Adrenal gland (tissue), 5 donors: ENCODE measurements at regions not wholly inside any gene's neighbourhood (a gene's known extent, or its start where the extent isn't known, plus 50 kb on each side); places are given as distances from the start of the nearest gene placed in this dataset.

ENCODE experiments used
- POLR2A ChIP-seq, 2 donors: fragments of 450-650 bp; IDR thresholded peaks; one replicate each; pipeline ENCODE4 v1.6.1; 2017; ENCODE audit warnings: antibody characterized with exemption in 2 of 2, mild to moderate bottlenecking in 2 of 2, moderate library complexity in 1 of 2
- TF ChIP-seq, protein P1 (sequence below), 6 experiments: fragments of 450-650 bp in 4 of 6; fragments of 200-600 bp in 2 of 6; sonication (generic) in 1 of 6; IDR thresholded peaks; 1 replicate in 5 of 6; 2 replicates in 1 of 6; pipeline versions ENCODE4 v1.5.1 to v1.8.0; 2016 to 2021; ENCODE audit warnings: antibody characterized with exemption in 6 of 6, mild to moderate bottlenecking in 2 of 6, moderate library complexity in 1 of 6
- donor health status: DM: no; HTN: no; CAD: no.

DNA sequence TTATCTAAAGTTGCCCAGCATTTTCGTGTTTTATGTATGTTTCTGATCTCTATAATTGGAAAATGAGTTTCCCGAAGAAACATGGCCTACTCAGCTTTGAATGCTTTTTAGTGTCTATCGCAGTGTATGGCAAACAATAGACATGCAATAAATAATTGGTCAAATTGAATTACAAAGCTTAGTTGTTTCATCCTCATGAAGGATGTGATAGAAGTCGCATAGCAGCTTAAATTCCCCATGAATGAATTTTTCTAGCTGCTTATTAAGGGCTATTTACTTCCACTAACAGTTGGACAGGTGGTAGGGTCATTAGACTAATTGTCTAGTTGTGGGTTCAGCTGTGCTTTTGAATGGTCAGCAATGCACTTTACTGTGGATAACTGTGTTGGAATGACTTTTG lies 467.3 kb upstream of the MBL2 start:
- TF ChIP-seq, protein P1, sequence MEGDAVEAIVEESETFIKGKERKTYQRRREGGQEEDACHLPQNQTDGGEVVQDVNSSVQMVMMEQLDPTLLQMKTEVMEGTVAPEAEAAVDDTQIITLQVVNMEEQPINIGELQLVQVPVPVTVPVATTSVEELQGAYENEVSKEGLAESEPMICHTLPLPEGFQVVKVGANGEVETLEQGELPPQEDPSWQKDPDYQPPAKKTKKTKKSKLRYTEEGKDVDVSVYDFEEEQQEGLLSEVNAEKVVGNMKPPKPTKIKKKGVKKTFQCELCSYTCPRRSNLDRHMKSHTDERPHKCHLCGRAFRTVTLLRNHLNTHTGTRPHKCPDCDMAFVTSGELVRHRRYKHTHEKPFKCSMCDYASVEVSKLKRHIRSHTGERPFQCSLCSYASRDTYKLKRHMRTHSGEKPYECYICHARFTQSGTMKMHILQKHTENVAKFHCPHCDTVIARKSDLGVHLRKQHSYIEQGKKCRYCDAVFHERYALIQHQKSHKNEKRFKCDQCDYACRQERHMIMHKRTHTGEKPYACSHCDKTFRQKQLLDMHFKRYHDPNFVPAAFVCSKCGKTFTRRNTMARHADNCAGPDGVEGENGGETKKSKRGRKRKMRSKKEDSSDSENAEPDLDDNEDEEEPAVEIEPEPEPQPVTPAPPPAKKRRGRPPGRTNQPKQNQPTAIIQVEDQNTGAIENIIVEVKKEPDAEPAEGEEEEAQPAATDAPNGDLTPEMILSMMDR (IDR thresholded peaks at IDR 0.05): no peak
- TF ChIP-seq POLR2A (IDR thresholded peaks at IDR 0.05): no peak
